ENCODE measurements at regions not wholly inside any gene's neighbourhood (a gene's known extent, or its start where the extent isn't known, plus 50 kb on each side); places are given as distances from the start of the nearest gene placed in this dataset.
"Not testable (repeated sequence)": the region's sequence is repeated elsewhere in the genome, so short reads cannot be mapped to it uniquely, and the experiment has no call there.

- no peak for DNase-seq (ENCODE audit: low read depth in 4 of 4, low spot score in 3 of 4)
Observed at GRCh38 chr6:119764927-119765681, 415.5 kb upstream of the MAN1A1 start.

DNA sequence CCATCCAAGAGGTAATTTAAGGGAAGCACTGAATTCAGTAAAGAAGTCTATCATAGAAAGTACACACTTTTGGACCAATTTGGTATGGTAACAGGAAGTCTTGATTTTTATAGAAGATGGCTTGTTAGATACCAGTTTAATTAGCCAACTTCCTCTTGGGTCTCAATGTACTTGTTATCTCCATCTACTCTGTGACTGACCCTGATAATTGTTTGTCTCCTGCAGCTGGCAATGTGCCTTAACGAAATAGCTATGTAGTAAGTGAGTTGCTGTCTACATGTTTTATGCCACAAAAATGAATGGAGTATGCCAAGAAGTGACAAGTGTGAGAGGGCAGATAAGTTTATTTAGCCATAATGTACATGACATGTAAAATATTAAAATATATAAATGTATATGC is 410.5 kb upstream of the MAN1A1 start:
- no peak for DNase-seq (ENCODE audit: low read depth in 4 of 4, low spot score in 3 of 4)

DNA sequence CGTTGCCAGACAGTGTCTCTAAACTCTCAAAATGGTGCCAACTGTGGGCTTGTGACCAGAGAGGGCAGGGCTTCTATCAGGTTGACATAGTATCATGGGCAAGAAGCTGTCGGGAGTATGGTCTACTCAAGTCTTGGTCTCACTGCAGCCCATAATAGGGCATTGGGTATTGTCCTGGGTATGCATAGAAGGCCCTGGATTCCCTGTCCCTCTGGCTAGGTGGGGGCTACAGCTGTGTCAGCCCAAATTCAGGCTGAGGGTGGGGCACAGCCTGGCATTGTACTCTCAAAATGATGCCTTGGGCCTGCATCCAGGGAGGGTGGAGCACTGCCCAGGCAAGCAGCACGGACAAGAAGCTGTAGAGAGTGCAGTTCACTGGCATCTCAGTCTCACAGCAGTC is 408.8 kb upstream of the MAN1A1 start:
- DNase-seq (ENCODE audit: low read depth in 4 of 4, low spot score in 3 of 4): no peak

DNA sequence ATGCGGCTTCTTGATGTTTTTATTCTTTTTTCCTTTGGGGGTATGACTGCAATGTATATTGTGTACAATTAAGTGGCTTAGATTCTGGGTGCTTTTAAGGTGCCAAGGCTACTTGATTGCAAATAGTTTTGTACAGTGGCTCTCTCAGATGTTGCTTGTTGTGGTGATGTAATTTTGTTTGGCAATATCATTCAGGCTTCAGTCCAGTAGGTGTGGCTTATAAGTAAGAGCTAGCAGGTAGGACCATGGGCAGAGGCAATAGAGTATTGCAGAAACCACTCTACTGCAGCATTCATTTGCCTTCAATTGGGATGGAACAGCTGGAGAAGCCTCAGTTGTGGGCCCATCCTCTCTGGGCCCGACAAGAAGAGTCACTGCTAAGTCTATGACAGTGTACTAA is 407.9 kb upstream of the MAN1A1 start:
- no peak for DNase-seq (ENCODE audit: low read depth in 4 of 4, low spot score in 3 of 4)

- no peak for DNase-seq (ENCODE audit: low read depth in 4 of 4, low spot score in 3 of 4)
Observed at GRCh38 chr6:119749335-119749734, 399.8 kb upstream of the MAN1A1 start.

DNA sequence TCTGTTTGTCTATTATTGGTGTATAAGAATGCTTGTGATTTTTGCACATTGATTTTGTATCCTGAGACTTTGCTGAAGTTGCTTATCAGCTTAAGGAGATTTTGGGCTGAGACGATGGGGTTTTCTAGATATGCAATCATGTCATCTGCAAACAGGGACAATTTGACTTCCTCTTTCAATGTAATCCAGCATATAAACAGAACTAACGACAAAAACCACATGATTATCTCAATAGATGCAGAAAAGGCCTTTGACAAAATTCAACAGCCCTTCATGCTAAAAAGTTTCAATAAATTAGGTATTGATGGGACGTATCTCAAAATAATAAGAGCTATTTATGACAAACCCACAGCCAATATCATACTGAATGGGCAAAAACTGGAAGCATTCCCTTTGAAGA is 399.0 kb upstream of the MAN1A1 start:
- DNase-seq (ENCODE audit: low read depth in 4 of 4, low spot score in 3 of 4): not testable (repeated sequence)

DNA sequence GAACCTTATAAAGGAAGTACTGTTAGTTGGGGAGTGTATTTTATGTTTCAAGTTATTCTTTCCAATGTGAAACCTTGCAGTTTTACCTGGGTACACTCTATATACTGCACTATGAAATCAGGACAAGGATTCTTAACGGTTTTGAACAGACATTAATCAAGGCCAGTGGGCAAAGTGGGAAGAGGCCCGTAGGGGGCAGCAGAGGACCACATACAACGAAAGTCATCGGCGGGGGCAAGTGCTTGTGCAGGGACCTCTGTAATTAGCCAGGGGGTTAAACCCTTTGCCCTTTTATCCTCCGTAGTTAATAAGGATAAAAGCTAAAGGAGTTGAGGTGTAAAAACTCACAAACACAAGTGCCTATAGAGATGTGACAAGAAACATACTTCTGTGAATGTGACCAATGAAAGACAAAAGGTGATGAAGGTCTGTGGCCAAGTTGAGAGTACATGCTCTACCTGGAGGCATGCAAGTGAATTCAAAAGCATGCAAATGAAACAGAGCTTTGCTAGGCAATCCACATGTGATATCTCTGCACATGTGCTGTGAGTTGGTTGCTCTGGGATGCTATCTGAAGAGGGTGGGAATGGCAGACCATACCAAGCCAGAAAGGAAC is 392.7 kb upstream of the MAN1A1 start:
- DNase-seq (ENCODE audit: low read depth in 4 of 4, low spot score in 3 of 4): peak; percentile 10 to 28 (median 16)

DNA sequence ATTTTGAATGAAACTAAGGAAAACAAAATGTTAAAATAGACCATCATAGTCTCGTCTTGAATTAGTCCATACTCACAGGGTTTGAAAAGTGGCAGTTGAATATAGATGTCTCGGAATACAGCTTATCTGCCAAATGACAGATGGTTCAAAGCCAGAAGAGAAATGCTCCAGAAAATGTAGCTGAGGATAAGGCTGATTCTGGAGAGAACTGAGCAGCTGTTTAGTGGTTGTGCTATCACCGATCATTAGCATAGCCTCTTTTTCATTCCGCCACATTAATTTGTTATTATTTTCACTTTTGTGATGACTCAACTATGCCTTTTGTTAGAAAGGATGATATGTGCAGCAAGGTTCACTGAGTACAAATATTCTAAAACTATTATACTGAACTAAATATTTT is 390.2 kb upstream of the MAN1A1 start:
- DNase-seq (ENCODE audit: low read depth in 4 of 4, low spot score in 3 of 4): no peak

DNA sequence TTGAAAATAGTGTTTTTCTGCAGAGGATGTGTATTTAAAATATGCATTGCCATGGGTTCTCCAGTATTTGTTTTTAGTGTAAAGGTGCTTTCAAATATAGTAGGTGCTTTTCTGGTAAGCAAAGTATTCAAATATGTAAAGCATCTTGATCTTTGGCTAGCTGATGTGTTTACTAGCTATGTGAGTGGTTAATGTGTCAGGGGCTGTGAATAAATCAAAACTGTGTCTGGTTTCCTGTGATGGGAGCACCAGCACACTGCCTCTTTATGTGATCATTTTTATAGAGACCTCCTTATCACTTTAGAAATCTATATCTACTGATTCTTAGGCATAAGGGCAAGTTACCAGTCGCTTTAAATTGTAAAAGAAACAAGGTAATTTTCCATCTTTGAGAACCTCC is 388.9 kb upstream of the MAN1A1 start:
- DNase-seq (ENCODE audit: low read depth in 4 of 4, low spot score in 3 of 4): no peak

- DNase-seq (ENCODE audit: low read depth in 4 of 4, low spot score in 3 of 4): no peak
Observed at GRCh38 chr6:119736296-119737021, 386.9 kb upstream of the MAN1A1 start.

- DNase-seq (ENCODE audit: low read depth in 4 of 4, low spot score in 3 of 4): no peak
Observed at GRCh38 chr6:119735530-119735929, 386.0 kb upstream of the MAN1A1 start.

- no peak for DNase-seq (ENCODE audit: low read depth in 4 of 4, low spot score in 3 of 4)
Observed at GRCh38 chr6:119734227-119734626, 384.7 kb upstream of the MAN1A1 start.

GRCh38 chr6:119728935-119729334 is 379.4 kb upstream of the MAN1A1 start:
- no peak for DNase-seq (ENCODE audit: low read depth in 4 of 4, low spot score in 3 of 4)

GRCh38 chr6:119728220-119728750 is 378.7 kb upstream of the MAN1A1 start:
- no peak for DNase-seq (ENCODE audit: low read depth in 4 of 4, low spot score in 3 of 4)

GRCh38 chr6:119727504-119728219 is 378.1 kb upstream of the MAN1A1 start:
- DNase-seq (ENCODE audit: low read depth in 4 of 4, low spot score in 3 of 4): no peak

GRCh38 chr6:119726912-119727311 is 377.4 kb upstream of the MAN1A1 start:
- not testable (repeated sequence) for DNase-seq (ENCODE audit: low read depth in 4 of 4, low spot score in 3 of 4)

- DNase-seq (ENCODE audit: low read depth in 4 of 4, low spot score in 3 of 4): no peak
Observed at GRCh38 chr6:119726086-119726485, 376.5 kb upstream of the MAN1A1 start.

- DNase-seq (ENCODE audit: low read depth in 4 of 4, low spot score in 3 of 4): no peak
Observed at GRCh38 chr6:119720160-119720559, 370.6 kb upstream of the MAN1A1 start.

DNA sequence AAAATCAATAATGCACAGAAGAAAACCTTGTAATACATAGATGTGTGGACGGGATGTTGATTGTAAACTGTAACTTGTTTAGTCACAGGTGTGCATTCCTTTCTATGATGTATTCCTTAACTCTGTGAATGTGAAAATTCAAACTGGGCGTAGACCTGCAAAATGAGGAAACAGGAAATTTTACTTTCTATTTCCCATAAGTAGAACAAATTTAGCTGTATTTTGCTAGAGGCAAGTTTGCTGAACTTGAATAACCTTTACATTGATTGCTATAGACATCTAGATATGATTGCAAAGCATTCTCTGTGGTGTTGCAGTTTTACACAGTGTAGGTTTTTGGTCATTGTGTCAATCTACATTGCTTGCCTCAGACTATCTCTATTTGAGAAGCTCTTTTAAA is 368.4 kb upstream of the MAN1A1 start:
- no peak for DNase-seq (ENCODE audit: low read depth in 4 of 4, low spot score in 3 of 4)

- no peak for DNase-seq (ENCODE audit: low read depth in 4 of 4, low spot score in 3 of 4)
Observed at GRCh38 chr6:119716668-119717270, 367.2 kb upstream of the MAN1A1 start.

Data from right renal pelvis (tissue), 4 donors.